DMS153 (cell line): ENCODE measurements at regions not wholly inside any gene's neighbourhood (a gene's known extent, or its start where the extent isn't known, plus 50 kb on each side); places are given as distances from the start of the nearest gene placed in this dataset.
A peak's percentile ranks its signal among the peaks of the same experiment; 100 is the strongest.
"Not testable (repeated sequence)": the region's sequence is repeated elsewhere in the genome, so short reads cannot be mapped to it uniquely, and the experiment has no call there.

Experiments
- DNase-seq: peaks from one replicate; lab custom pipeline; 2025; lab: John Stamatoyannopoulos, UW

GRCh38 chr13:68644611-68645010 lies 1414.5 kb upstream of the PCDH9 start:
- no peak for DNase-seq

DNA sequence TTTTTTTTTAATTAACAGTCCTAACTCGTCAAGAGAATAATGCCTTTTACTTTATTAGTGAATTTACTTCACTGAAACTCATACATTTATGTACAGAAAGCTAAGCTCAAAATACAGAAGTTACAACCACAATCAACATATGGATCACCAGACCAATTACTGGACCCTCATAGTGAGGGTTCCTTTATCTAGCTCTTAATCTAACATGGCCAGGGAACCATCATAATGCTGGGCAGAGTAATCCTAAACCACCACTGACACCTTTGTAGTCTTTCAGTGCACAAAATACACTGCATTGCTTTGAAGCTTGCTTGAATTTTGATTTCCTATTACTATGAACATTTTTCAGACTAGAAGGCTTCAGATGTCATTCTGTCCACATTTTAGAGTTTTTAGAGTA lies 1406.6 kb upstream of the PCDH9 start:
- DNase-seq = no peak

- no peak for DNase-seq
Observed at GRCh38 chr13:68628994-68629393, 1398.9 kb upstream of the PCDH9 start.

- no peak for DNase-seq
Observed at GRCh38 chr13:68627379-68627778, 1397.2 kb upstream of the PCDH9 start.

DNA sequence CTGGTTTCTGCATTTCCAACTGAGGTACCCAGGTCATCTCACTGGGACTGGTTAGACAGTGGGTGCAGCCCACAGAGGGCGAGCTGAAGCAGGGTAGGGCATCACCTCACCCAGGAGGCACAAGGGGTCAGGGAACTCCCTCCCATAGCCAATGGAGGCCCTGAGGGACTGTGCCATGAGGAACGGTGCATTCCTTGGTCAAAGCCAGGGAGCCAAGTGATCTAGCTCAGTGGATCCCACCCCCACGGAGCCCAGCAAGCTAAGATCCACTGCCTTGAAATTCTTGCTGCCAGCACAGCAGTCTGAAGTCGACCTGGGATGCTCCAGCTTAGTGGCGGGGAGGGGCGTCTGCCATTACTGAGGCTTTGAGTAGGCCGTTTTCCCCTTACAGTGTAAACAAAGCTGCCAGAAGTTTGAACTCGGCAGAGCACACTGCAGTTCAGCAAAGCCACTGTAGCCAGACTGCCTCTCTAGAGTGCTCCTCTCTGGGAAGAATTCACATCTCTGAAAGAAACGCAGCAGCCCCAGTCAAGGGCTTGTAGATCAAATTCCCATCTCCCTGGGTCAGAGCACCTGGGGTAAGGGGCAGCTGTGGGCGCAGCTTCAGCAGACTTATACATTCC lies 1386.6 kb upstream of the PCDH9 start:
- no peak for DNase-seq

GRCh38 chr13:68609661-68610060 lies 1379.5 kb upstream of the PCDH9 start:
- DNase-seq = no peak

GRCh38 chr13:68608147-68608546 lies 1378.0 kb upstream of the PCDH9 start:
- no peak for DNase-seq

DNA sequence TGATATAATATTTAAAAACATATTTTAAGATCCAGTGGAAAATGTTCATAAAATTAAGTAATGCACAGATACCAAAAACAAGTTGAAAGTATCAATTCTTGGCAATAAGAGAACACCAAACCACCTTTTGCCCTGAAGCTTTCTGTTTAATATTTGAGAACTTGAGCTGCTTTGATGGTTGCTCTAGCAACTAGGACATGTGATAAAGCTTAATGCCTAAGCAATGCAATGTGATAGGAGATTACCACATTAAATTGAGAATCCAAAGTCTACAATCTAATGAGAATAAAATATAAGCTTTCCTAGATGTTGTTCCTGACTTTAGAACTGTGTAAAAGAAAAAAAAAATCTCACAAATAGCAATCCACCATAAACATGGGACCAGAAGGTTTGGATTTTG lies 1367.5 kb upstream of the PCDH9 start:
- no peak for DNase-seq

GRCh38 chr13:68588623-68589022 lies 1358.5 kb upstream of the PCDH9 start:
- DNase-seq = no peak

- no peak for DNase-seq
Observed at GRCh38 chr13:68584776-68585175, 1354.6 kb upstream of the PCDH9 start.

GRCh38 chr13:68574053-68574452 lies 1343.9 kb upstream of the PCDH9 start:
- no peak for DNase-seq

DNA sequence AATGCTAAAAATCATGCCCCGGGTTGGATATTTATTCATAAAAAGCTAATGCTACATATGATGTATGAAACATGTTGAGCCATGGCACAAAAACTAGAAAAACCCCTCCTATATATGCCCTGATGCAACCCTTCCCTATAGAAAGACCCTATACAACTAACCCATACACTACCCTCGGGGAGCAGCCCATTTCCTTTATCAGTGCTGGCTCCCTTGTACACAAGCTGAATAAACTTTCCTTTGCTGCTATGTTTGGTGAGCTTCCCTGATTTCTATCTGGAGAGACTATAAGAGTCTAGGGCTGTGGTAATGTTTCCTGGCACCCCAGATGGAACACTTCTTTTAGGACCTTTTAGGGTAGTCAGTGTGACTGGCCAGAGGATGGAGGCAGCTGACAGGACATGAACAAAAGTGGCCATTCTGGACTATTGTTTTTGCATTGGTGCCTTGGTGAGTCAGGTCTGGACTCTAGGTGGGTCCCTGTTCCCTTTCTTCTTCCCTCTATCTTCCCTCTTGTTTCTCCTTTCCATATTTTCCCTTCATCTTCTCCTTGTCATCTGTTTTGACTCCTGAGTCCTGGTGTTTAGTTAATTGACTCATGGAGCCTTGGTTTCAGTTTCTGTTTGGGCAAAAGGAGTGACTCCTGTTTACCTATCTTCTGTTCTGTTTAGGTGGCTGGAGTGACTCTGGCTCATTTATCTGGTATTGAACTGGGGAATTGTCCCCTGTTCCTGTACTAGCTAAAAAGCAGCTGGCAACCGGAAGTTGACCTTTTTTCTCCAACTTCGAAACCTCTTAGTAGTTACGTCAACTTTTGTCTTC lies 1321.8 kb upstream of the PCDH9 start:
- DNase-seq = peak; percentile 6

GRCh38 chr13:68550330-68550729 lies 1320.2 kb upstream of the PCDH9 start:
- DNase-seq = no peak

- no peak for DNase-seq
Observed at GRCh38 chr13:68540244-68540643, 1310.1 kb upstream of the PCDH9 start.

- DNase-seq = no peak
Observed at GRCh38 chr13:68535329-68535728, 1305.2 kb upstream of the PCDH9 start.

DNA sequence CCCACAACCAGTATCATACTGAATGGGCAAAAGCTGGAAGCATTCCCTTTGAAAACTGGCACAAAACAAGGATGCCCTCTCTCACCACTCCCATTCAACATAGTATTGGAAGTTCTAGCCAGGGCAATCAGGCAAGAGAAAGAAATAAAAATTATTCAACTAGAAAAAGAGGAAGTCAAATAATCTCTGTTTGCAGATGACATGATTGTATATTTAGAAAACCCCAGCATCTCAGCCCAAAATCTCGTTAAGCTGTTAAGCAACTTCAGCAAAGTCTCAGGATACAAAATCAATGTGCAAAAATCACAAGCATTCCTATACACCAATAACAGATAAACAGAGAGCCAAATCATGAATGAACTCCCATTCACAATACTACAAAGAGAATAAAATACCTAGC lies 1297.0 kb upstream of the PCDH9 start:
- DNase-seq = not testable (repeated sequence)

DNA sequence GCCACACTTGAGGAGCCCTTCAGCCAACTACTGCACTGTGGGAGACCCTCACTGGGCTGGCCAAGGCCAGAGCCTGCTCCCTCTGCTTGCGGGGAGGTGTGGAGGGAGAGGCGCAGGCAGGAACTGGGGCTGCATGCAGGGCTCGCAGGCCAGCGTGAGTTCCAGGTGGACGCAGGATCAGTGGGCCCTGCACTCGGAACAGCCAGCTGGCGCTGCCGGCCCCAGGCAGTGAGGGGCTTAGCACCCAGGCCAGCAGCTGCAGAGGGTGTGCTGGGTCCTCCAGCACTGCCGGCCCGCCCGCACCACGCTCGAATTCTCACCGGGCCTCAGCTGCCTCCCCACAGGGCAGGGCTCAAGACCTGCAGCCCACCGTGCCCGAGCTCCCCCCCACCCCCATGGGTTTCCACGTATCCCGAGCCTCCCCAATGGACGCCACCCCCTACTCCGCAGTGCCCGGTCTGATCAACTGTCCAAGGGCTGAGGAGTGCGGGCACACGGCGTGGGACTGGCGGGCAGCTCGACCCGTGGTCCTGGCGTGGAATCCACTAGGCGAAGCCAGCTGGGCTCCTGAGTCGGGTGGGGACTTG lies 1293.8 kb upstream of the PCDH9 start:
- DNase-seq = no peak

GRCh38 chr13:68522184-68522583 lies 1292.0 kb upstream of the PCDH9 start:
- no peak for DNase-seq

- no peak for DNase-seq
Observed at GRCh38 chr13:68509734-68510621, 1279.8 kb upstream of the PCDH9 start.

- DNase-seq = no peak
Observed at GRCh38 chr13:68506888-68507551, 1276.9 kb upstream of the PCDH9 start.

DNA sequence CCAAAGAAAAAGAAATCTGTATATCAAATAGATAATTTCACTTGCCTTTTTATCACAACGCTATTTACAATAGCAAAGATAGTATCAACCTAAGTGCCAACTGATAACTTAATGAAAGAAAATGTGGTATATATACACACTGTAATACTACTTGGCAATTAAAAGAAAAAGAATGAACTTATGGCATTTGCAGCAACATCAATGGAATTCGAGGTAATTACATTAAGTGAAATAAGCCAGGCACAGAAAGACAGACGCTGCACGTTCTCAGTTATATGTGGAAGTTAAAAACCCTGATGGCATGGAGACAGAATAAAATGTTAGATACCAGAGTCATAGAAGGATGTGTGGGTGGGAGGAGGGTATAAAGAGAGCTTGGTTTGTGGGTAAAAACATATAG lies 1260.5 kb upstream of the PCDH9 start:
- DNase-seq = no peak

DNA sequence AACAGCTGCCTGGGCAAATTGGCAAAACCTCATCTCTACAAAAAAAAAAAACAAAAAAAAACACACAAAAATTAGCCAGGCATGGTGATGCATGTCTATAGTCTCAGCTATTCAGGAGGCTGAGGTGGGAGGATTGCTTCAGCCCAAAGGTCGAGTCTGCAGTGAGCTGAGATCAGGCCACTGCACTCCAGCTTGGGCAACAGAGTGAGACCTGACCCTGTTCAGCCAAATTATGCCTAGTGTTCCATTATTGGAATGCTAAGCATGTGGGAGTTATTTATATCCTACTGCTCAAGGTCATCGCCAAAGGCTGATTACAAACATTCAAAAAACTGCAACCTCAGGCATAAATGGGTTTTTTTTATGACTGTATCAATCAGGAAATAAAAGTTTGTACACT lies 1251.0 kb upstream of the PCDH9 start:
- no peak for DNase-seq
